AG09309 (cell line): ENCODE measurements at regions not wholly inside any gene's neighbourhood (a gene's known extent, or its start where the extent isn't known, plus 50 kb on each side); places are given as distances from the start of the nearest gene placed in this dataset.

Experiments used
- DNase-seq: peaks from one replicate; pipeline ENCODE4 v3.0.0-alpha.2; 2010; ENCODE audit warnings: low read depth
- H3K4me3 ChIP-seq: 2 replicates; pipeline ENCODE4 v1.5.1; 2011; ENCODE audit warnings: mild to moderate bottlenecking, low read depth, low read length, moderate library complexity; ENCODE audit not compliant: control insufficient read depth
- TF ChIP-seq, protein P1 (sequence below): IDR thresholded peaks from 2 replicates; pipeline ENCODE4 v1.5.1; 2011; ENCODE audit warnings: mild to moderate bottlenecking, low read depth, low read length, inconsistent platforms; ENCODE audit not compliant: insufficient read depth, control insufficient read depth; ENCODE audit errors: missing control alignments

DNA sequence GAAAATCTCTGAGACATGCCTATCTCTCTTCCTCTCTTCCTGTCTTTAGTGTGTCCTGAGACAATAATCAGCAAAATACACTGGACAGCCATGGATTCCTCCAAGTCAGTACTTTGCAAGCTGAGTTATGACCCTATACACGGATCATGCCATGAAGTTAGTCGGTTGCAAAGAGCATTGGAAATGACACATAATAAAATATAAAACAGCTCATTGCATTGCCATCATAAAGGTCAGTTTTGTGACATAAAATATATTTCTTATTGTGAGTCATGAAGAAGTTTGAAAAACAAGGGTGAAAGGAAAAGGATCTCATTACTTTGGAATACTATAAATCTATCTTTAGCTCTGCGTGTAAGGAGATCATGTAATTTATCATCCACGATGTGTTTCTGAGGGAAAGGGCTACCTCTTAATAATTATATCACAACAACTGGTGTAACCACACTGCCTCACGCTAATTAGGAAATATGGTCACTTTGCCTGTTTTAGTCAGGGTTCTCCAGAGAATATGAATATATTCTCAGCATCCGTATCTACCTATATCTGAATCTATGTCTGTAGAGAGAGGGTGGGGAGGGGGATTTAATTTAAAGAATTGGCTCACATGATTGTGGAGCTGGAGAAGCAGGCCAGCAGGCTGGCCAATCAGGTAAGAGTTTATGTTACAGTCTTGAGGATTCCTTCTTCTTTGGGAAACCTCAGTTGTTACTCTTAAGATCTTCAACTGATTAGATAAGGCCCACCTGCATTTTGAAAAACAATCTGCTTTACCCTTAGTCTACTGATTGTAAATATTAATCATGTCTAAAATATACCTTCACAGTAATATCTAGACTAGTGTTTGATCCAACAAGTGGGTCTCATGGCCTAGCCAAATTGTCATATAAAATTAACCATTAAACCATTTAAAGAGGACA, 198.8 kb downstream of the FAT3 start:
- H3K4me3 ChIP-seq: no peak overlapping the region
- TF ChIP-seq, protein P1, sequence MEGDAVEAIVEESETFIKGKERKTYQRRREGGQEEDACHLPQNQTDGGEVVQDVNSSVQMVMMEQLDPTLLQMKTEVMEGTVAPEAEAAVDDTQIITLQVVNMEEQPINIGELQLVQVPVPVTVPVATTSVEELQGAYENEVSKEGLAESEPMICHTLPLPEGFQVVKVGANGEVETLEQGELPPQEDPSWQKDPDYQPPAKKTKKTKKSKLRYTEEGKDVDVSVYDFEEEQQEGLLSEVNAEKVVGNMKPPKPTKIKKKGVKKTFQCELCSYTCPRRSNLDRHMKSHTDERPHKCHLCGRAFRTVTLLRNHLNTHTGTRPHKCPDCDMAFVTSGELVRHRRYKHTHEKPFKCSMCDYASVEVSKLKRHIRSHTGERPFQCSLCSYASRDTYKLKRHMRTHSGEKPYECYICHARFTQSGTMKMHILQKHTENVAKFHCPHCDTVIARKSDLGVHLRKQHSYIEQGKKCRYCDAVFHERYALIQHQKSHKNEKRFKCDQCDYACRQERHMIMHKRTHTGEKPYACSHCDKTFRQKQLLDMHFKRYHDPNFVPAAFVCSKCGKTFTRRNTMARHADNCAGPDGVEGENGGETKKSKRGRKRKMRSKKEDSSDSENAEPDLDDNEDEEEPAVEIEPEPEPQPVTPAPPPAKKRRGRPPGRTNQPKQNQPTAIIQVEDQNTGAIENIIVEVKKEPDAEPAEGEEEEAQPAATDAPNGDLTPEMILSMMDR: no peak
- DNase-seq: no peak

DNA sequence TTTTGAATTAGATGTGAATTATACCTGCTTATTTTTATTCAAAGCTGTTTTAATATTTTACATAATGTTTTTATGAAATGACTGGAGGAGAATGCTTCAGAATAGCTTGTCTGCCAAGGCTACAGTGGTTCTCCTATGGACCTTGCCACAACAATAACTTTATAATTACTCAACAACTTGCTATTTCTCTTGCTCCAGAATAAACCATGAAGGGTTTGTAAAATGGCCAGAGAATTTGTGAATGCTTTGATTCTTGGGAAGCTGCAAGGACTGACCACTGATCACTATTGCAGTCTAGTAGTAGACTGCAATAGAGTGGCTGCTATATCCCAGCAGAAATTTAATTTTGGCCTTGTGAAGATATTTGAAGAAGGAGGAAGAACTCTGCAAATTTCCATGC, 199.7 kb downstream of the FAT3 start:
- TF ChIP-seq, protein P1: no peak
- H3K4me3 ChIP-seq: no peak overlapping the region
- DNase-seq: peak; percentile 43

DNA sequence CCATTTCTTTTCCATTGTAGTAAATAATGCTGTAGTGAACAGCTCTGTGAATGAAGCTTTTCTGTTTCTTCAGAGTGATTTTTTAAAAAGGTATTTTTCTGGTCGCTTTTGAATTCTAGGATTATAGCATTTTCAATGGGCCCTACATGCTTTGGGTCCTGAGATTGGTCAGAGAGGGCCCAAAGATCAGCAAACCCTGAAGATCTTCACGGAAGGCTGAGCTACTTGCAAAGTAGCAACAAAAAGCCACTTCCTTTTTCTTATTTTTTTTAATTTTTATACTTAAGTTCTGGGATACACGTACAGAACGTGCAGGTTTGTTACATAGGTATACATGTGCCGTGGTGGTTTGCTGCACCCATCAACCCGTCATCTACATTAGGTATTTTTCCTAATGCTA, 200.5 kb downstream of the FAT3 start:
- no peak overlapping the region for H3K4me3 ChIP-seq
- no peak for DNase-seq
- TF ChIP-seq, protein P1: no peak

DNA sequence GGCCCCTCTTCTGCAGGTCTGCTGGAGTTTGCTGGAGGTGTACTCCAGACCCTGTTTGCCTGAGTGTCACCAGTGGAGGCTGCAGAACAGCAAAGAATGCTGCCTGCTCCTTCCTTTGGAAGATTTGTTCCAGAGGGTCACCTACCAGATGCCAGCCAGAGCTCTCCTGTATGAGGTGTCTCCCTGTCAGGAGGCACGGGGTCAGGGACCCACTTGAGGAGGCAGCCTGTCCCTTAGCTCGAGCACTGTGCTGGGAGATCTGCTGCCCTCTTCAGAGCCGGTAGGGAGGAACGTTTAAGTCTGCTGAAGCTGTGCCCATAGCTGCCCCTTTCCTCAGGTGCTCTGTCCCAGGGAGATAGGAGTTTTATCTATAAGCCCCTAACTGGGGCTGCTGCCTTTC, 207.9 kb downstream of the FAT3 start:
- H3K4me3 ChIP-seq: no peak overlapping the region
- TF ChIP-seq, protein P1: no peak
- DNase-seq: no peak

DNA sequence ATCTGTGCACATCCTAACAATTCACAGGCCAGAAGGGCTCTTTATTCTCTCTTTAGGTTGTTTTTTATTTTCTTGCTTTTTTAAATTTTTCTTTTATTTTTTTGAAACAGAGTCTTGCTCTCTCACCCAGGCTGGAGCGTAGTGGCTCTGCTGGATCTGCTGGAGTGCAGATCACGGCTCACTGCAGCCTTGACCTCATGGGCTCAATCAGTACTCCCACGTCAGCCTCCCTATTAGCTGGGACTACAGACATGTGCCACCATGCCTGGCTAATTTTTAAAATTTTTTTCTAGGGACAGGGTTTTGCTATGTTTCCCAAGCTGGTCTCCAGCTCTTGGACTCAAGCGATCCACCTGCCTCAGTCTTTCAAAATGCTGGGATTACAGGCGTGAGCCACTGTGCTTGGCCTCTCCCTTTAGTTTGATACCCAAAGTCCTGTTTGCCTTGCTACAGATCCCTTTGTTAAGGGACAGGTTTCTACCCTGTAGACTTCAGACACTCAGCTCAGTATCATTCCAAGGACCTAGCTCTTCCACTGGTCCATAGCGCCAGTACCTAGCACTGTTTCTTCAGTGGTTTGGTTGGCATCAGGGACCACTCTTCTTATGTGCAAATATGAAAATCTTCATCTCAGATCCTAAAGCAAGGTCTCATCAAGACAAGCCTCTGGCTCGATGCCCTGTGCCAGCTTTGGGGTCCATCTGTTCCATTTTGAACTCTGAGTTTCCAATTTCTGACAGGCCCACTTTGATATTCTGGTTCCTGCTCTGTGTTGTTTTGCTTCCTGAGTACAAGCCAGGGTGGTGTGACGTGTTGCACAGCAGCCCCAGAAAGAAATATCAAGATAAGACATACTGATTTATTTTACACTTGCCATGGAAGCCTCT, 211.7 kb downstream of the FAT3 start:
- TF ChIP-seq, protein P1: no peak
- DNase-seq: no peak
- no peak overlapping the region for H3K4me3 ChIP-seq

DNA sequence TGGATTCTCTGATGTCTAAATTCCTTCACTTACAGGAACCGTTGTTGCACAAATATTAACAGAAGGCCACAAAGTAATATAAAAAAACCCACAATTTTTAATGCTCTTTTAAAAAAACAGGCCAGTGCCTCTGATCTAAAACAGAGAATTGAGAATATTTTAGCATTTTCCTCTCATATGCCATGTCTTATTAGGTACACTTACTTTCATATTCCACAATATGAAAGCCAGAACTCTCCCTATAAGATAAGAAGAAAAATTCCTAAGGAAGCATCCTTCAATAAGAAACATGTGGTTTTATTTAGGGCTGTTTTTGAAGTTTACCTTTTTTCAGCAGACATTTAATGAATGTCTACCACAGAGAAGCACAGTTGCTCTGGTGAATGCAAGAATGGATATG, 214.5 kb downstream of the FAT3 start:
- no peak for DNase-seq
- TF ChIP-seq, protein P1: no peak
- no peak overlapping the region for H3K4me3 ChIP-seq
